HepG2 (cell line): ENCODE measurements at regions not wholly inside any gene's neighbourhood (a gene's known extent, or its start where the extent isn't known, plus 50 kb on each side); places are given as distances from the start of the nearest gene placed in this dataset.

Experiments used
- ATAC-seq: fragments of 200-7000 bp; cut with Tn5 transposase; 3 replicates; pipeline ENCODE4 v1.9.1; 2020; ENCODE audit warnings: mild to moderate bottlenecking, moderate library complexity
- BruUV-seq: library from RNA; stranded (reverse); fragments of 400-500 nt; replicated peaks from 2 replicates; lab custom pipeline; 2021; lab: Mats Ljungman, UMichigan
- CTCF ChIA-PET: fragments of 300-600 bp; formaldehyde crosslinking; extraction: SDS; loops from one replicate; lab custom pipeline; 2021; ENCODE audit warnings: low total read pairs, inconsistent platforms, low intra/inter-chr PET ratio; lab: Yijun Ruan, JAX
- POLR2A ChIA-PET: fragments of 350-600 bp; sonication (Branson Sonifier 250); formaldehyde crosslinking; loops from one replicate; lab custom pipeline; 2020; ENCODE audit warnings: antibody characterized with exemption, inconsistent platforms; lab: Yijun Ruan, JAX
- DNase-seq: peaks from one replicate; pipeline ENCODE4 v3.0.0-alpha.2; 2015; ENCODE audit warnings: low spot score
- FAIRE-seq: peaks from 3 replicates; lab custom pipeline; 2011; peaks lifted over from hg19 to GRCh38; lab: Jason Lieb, UNC
- H2AFZ ChIP-seq: one replicate; pipeline ENCODE4 v1.6.1; 2011; ENCODE audit warnings: low read length, inconsistent platforms
- H3K27ac ChIP-seq: fragments of 300-600 bp; 3 replicates; pipeline ENCODE4 v1.8.0; 2011; ENCODE audit warnings: mixed run types, mild to moderate bottlenecking, mixed read lengths, low read length, inconsistent platforms; ENCODE audit not compliant: insufficient read depth; ENCODE audit errors: extremely low read length
- H3K27me3 ChIP-seq, 2 experiments: fragments of 200-600 bp in 1 of 2; 2 replicates in 1 of 2; 3 replicates in 1 of 2; pipeline versions ENCODE4 v1.6.0 to v1.8.0; 2011; ENCODE audit warnings: low read length in 2 of 2, mild to moderate bottlenecking in 2 of 2, moderate library complexity in 2 of 2, inconsistent platforms in 1 of 2; ENCODE audit not compliant: insufficient read depth in 2 of 2, control insufficient read depth in 1 of 2
- H3K36me3 ChIP-seq, 2 experiments: fragments of 200-600 bp in 1 of 2; replicated peaks in 1 of 2; 2 replicates in 1 of 2; 3 replicates in 1 of 2; pipeline versions ENCODE4 v1.5.1 to v1.8.0; 2011; ENCODE audit warnings: low read length in 2 of 2, inconsistent platforms in 1 of 2; ENCODE audit not compliant: insufficient read depth in 2 of 2, control insufficient read depth in 1 of 2
- H3K4me1 ChIP-seq: 2 replicates; pipeline ENCODE4 v1.5.1; 2012; ENCODE audit warnings: low read length, inconsistent platforms; ENCODE audit not compliant: insufficient read depth
- H3K4me2 ChIP-seq: 2 replicates; pipeline ENCODE4 v1.6.0; 2011; ENCODE audit warnings: low read depth, low read length, inconsistent platforms
- H3K4me3 ChIP-seq, 3 experiments: fragments of 200-600 bp in 1 of 3; sonication (generic), shearing (Covaris generic) in 1 of 3; replicated peaks in 1 of 3; 2 replicates each; pipeline ENCODE4 v1.5.1; 2011 to 2016; ENCODE audit warnings: low read length in 3 of 3, inconsistent platforms in 2 of 3, low read depth in 2 of 3, mild to moderate bottlenecking in 2 of 3, control low read depth in 1 of 3, mixed read lengths in 1 of 3; ENCODE audit not compliant: insufficient read depth in 1 of 3
- H3K79me2 ChIP-seq: one replicate; pipeline ENCODE4 v1.6.1; 2011; ENCODE audit warnings: low read length, inconsistent platforms; ENCODE audit not compliant: insufficient read depth
- H3K9ac ChIP-seq: 2 replicates; pipeline ENCODE4 v1.6.0; 2011; ENCODE audit warnings: mild to moderate bottlenecking, low read depth, low read length, inconsistent platforms; ENCODE audit not compliant: insufficient read depth
- H3K9me3 ChIP-seq: 2 replicates; pipeline ENCODE4 v1.5.1; 2012; ENCODE audit warnings: mild to moderate bottlenecking, low read length
- H4K20me1 ChIP-seq: 2 replicates; pipeline ENCODE4 v1.6.0; 2011; ENCODE audit warnings: inconsistent platforms, mild to moderate bottlenecking, low read length, moderate library complexity; ENCODE audit not compliant: insufficient read depth
- BRD4 ChIP-seq: sonication (generic); formaldehyde crosslinking; IDR thresholded peaks from 2 replicates; pipeline ENCODE4 v1.4.0; 2020; ENCODE audit warnings: missing genetic modification reagents
- FOXP4 ChIP-seq: sonication (generic); formaldehyde crosslinking; IDR thresholded peaks from 2 replicates; pipeline ENCODE4 v1.4.0; 2020; ENCODE audit warnings: missing genetic modification reagents
- HHEX ChIP-seq: IDR thresholded peaks from 2 replicates; pipeline ENCODE4 v1.6.1; 2016; ENCODE audit warnings: control low read depth
- HMG20A ChIP-seq: IDR thresholded peaks from 2 replicates; pipeline ENCODE4 v1.6.1; 2016; ENCODE audit warnings: borderline replicate concordance
- IKZF1 ChIP-seq: fragments of 450-650 bp; IDR thresholded peaks from 2 replicates; pipeline ENCODE4 v1.7.1; 2016
- KLF12 ChIP-seq: sonication (generic); formaldehyde crosslinking; IDR thresholded peaks from 2 replicates; pipeline ENCODE4 v1.4.0; 2020; ENCODE audit warnings: missing genetic modification reagents, borderline replicate concordance
- MTA3 ChIP-seq: sonication (generic); formaldehyde crosslinking; IDR thresholded peaks from 2 replicates; pipeline ENCODE4 v1.4.0; 2020; ENCODE audit warnings: missing genetic modification reagents
- NFKB2 ChIP-seq: sonication (generic); formaldehyde crosslinking; IDR thresholded peaks from 2 replicates; pipeline ENCODE4 v1.4.0; 2020; ENCODE audit warnings: missing genetic modification reagents, borderline replicate concordance
- RARA ChIP-seq: IDR thresholded peaks from 2 replicates; pipeline ENCODE4 v1.6.1; 2016; ENCODE audit warnings: missing genetic modification reagents, missing compliant biosample characterization
- SIN3A ChIP-seq: IDR thresholded peaks from 2 replicates; pipeline ENCODE4 v1.6.1; 2011; ENCODE audit warnings: low read depth, mild to moderate bottlenecking, control low read depth, low read length, borderline replicate concordance
- U2AF2 ChIP-seq: fragments of 200-400 bp; formaldehyde crosslinking; IDR thresholded peaks from 2 replicates; pipeline ENCODE4 v1.6.1; 2017; ENCODE audit warnings: low read depth, mild to moderate bottlenecking, low read length
- XBP1 ChIP-seq: sonication (generic); formaldehyde crosslinking; IDR thresholded peaks from 2 replicates; pipeline ENCODE4 v1.5.0; 2020; ENCODE audit warnings: missing genetic modification reagents
- ZNF207 ChIP-seq: fragments of 450-650 bp; IDR thresholded peaks from 2 replicates; pipeline ENCODE4 v1.6.1; 2016; ENCODE audit warnings: antibody characterized with exemption, borderline replicate concordance
- ZNF563 ChIP-seq: sonication (generic); formaldehyde crosslinking; IDR thresholded peaks from 2 replicates; pipeline ENCODE4 v1.8.0; 2022; ENCODE audit warnings: mild to moderate bottlenecking, moderate library complexity, missing genetic modification reagents
- ZNF782 ChIP-seq: sonication (generic); formaldehyde crosslinking; IDR thresholded peaks from 2 replicates; pipeline ENCODE4 v1.4.0; 2020; ENCODE audit warnings: missing genetic modification reagents, mild to moderate bottlenecking, borderline replicate concordance
- ZNF816 ChIP-seq: sonication (generic); formaldehyde crosslinking; IDR thresholded peaks from 2 replicates; pipeline ENCODE4 v1.8.0; 2022; ENCODE audit warnings: missing genetic modification reagents, mild to moderate bottlenecking, borderline replicate concordance
- ZSCAN9 ChIP-seq: IDR thresholded peaks from 2 replicates; pipeline ENCODE4 v1.6.1; 2016; ENCODE audit warnings: borderline replicate concordance
- WGBS: methylation state at CpG from one replicate; pipeline ENCODE4 v1.1.6; 2017; ENCODE audit warnings: low lambda C conversion rate; 5-methylcytosine and 5-hydroxymethylcytosine counted together
- in situ Hi-C: cut with HindIII; loops from 2 replicates; pipeline ENCODE4 v1.10.0; 2017; ENCODE audit warnings: low pct_unique_long_range_greater_than_20kb; ENCODE audit not compliant: extremely low pct_ligation_motif_present
- intact Hi-C: fragments of 100-400 bp; cut with micrococcal nuclease; formaldehyde crosslinking; loops from one replicate; pipeline ENCODE4 v1.10.0; 2022; ENCODE audit not compliant: unreplicated experiment
- TF ChIP-seq, protein P1 (sequence below): sonication (generic); formaldehyde crosslinking; IDR thresholded peaks from 2 replicates; pipeline ENCODE4 v1.8.0; 2022; ENCODE audit warnings: mild to moderate bottlenecking, missing genetic modification reagents, moderate library complexity

GRCh38 chr11:86743223-86744118, 56.9 kb upstream of the PRSS23 start (continued):
- TF ChIP-seq MTA3 (CRISPR knock-in tag) (no peak), IKZF1 (no peak)
- TF ChIP-seq, all 625 proteins: peak for 8

DNA sequence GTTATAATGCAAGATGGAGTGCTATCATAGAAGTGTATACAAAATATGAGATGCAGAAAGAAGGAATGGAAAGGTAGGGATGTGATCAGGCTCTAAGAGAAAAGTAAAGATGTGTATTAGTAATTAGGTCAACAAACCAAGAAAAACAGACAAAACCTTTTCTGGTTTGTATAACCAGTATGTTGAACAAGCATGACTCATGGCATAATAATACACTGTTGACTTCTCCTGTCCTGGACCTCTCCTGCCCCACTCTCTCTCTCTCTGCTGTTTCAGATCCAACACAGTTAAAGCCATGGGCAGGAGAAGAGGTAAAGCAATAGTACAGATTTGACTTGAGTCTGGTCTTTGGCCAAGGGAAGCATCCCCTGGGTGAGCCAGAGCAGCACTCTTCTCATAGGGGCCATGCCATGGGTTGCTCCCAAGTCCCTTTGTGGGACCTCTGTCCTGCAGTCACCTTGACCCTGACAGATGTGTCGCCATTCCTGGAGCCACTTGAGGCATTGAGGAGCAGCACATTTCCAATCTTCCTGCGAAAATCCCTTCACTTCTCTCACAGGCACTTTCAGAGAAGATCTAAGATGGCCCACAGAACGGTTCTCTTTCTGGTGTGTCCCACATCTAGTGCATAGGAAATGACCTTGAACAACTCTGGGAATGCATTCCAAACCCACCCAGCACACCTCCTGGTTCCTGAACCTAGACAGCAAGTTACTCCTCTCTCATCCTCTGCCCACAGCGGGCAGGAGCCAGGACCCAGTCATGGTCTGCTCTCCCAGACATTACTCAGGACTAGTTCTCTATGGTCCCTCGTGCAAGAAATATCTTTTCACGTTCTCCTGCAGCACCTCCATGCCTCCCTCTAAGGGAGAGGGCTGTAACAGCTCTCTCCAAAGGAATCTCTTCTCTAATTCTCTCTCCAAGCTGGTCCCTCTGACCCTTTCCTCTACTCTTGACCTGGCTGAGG, 58.2 kb upstream of the PRSS23 start:
- intact Hi-C loops, result no loop called here
- Histone ChIP-seq H3K27me3 (peaks cover 2% of the 10 kb centered on the region in 2 experiments; a peak in 1 of 5 replicates), H4K20me1 (no peaks in the 10 kb centered on the region), H3K4me2 (peak overlapping the region; percentile 37), H3K9ac (no peak overlapping the region), H3K9me3 (no peaks in the 10 kb centered on the region), H3K4me1 (peaks cover 51% of the 10 kb centered on the region), H3K4me3 (no peak overlapping the region), H2AFZ (no peak overlapping the region), H3K27ac (peak overlapping the region; percentile 21), H3K36me3 (no peaks in the 10 kb centered on the region), H3K79me2 (no peaks in the 10 kb centered on the region)
- DNase-seq (peak; percentile 81), ATAC-seq (peak; percentile 88), FAIRE-seq (peak; percentile 21)
- ChIA-PET CTCF (no interaction called here), POLR2A (no interaction called here)
- in situ Hi-C loops, result no loop called here
- 10% methylated on average over 5 of the region's 6 CpGs for WGBS
- BruUV-seq, result no TSS peak
- TF ChIP-seq, protein P1, sequence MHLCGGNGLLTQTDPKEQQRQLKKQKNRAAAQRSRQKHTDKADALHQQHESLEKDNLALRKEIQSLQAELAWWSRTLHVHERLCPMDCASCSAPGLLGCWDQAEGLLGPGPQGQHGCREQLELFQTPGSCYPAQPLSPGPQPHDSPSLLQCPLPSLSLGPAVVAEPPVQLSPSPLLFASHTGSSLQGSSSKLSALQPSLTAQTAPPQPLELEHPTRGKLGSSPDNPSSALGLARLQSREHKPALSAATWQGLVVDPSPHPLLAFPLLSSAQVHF, result no peak
- TF ChIP-seq KLF12 (CRISPR knock-in tag) (no peak), ZSCAN9 (no peak), RARA (CRISPR knock-in tag) (peak; percentile 54), U2AF2 (no peak), SIN3A (no peak), FOXP4 (CRISPR knock-in tag) (0 out of 2 replicates have a peak, but pooled peaks have one; percentile 48), XBP1 (CRISPR knock-in tag) (no peak), ZNF782 (CRISPR knock-in tag) (no peak), ZNF816 (CRISPR knock-in tag) (no peak), HMG20A (CRISPR knock-in tag) (peak; percentile 61; the same call in 1 of the 2 replicates), ZNF563 (CRISPR knock-in tag) (no peak), NFKB2 (CRISPR knock-in tag) (no peak), BRD4 (CRISPR knock-in tag) (no peak), HHEX (no peak), ZNF207 (no peak)
